Peyer's patch (tissue), 4 donors: ENCODE measurements at regions not wholly inside any gene's neighbourhood (a gene's known extent, or its start where the extent isn't known, plus 50 kb on each side); places are given as distances from the start of the nearest gene placed in this dataset.

Experiments
- CTCF ChIP-seq, 6 experiments: fragments of 450-650 bp in 4 of 6; fragments of 200-600 bp in 2 of 6; sonication (generic) in 1 of 6; IDR thresholded peaks; one replicate each; pipeline ENCODE4 v1.5.1; 2017 to 2019; ENCODE audit warnings: antibody characterized with exemption in 6 of 6, mild to moderate bottlenecking in 3 of 6, moderate library complexity in 1 of 6
- POLR2A ChIP-seq, 2 donors: fragments of 450-650 bp; IDR thresholded peaks; one replicate each; pipeline ENCODE4 v1.5.1; 2017; ENCODE audit warnings: antibody characterized with exemption in 2 of 2, mild to moderate bottlenecking in 2 of 2, moderate library complexity in 2 of 2

GRCh38 chr3:23067116-23067515 lies 136.0 kb upstream of the UBE2E2 start:
- no peak for TF ChIP-seq CTCF (IDR thresholded peaks at IDR 0.05)
- no peak for TF ChIP-seq POLR2A (IDR thresholded peaks at IDR 0.05)
